ENCODE measurements at regions not wholly inside any gene's neighbourhood (a gene's known extent, or its start where the extent isn't known, plus 50 kb on each side); places are given as distances from the start of the nearest gene placed in this dataset.

- H4K20me1 ChIP-seq (ENCODE audit: low read depth, low read length) = no peaks in the 10 kb centered on the region
- H3K9me2 ChIP-seq (replicated peaks; ENCODE audit: insufficient read depth, low read length) = no peaks in the 10 kb centered on the region
- no peaks in the 10 kb centered on the region for H3K27me3 ChIP-seq (ENCODE audit: low read length)
- H3K27ac ChIP-seq (ENCODE audit: low read depth, low read length) = no peak overlapping the region
- no peaks in the 10 kb centered on the region for H3K9me3 ChIP-seq (ENCODE audit: insufficient read depth, low read length)
- H3K36me3 ChIP-seq (ENCODE audit: low read length) = no peaks in the 10 kb centered on the region
- H3F3A ChIP-seq (ENCODE audit: insufficient read depth) = no peaks in the 10 kb centered on the region
- H3K4me2 ChIP-seq (ENCODE audit: low read depth, low read length, poor library complexity, severe bottlenecking) = no peak overlapping the region
- no peak overlapping the region for H2AFZ ChIP-seq (ENCODE audit: low read depth, low read length, severe bottlenecking)
- TF ChIP-seq EZH2phosphoT487 (conservative IDR thresholded peaks at IDR 0.05; ENCODE audit: low read length) = no peak
- no peak for TF ChIP-seq CTCF (IDR thresholded peaks at IDR 0.05; ENCODE audit: insufficient read depth, low read length, poor library complexity, severe bottlenecking)
- no peak overlapping the region for H3K4me3 ChIP-seq (ENCODE audit: insufficient read depth, low read length, poor library complexity, severe bottlenecking)
- no peaks in the 10 kb centered on the region for H3K79me2 ChIP-seq (ENCODE audit: insufficient read depth, low read length)
- no peak overlapping the region for H3K9ac ChIP-seq (ENCODE audit: low read length)
These were observed 85.9 kb downstream of the LSMEM1 start for GRCh38 chr7:112566442-112567324.

GRCh38 chr7:112567388-112567787, 86.6 kb downstream of the LSMEM1 start:
- H3K27ac ChIP-seq (ENCODE audit: low read depth, low read length) = no peak overlapping the region

GRCh38 chr7:112571852-112572607, 91.2 kb downstream of the LSMEM1 start:
- Histone ChIP-seq H3K4me3 (ENCODE audit: insufficient read depth, low read length, poor library complexity, severe bottlenecking) (no peak overlapping the region), H2AFZ (ENCODE audit: low read depth, low read length, severe bottlenecking) (no peak overlapping the region), H3K9ac (ENCODE audit: low read length) (no peak overlapping the region), H3K27ac (ENCODE audit: low read depth, low read length) (no peak overlapping the region), H3K36me3 (ENCODE audit: low read length) (no peaks in the 10 kb centered on the region), H3K79me2 (ENCODE audit: insufficient read depth, low read length) (no peaks in the 10 kb centered on the region), H4K20me1 (ENCODE audit: low read depth, low read length) (no peaks in the 10 kb centered on the region), H3K27me3 (ENCODE audit: low read length) (no peaks in the 10 kb centered on the region), H3K9me3 (ENCODE audit: insufficient read depth, low read length) (no peaks in the 10 kb centered on the region), H3K9me2 (replicated peaks; ENCODE audit: insufficient read depth, low read length) (no peaks in the 10 kb centered on the region), H3F3A (ENCODE audit: insufficient read depth) (no peaks in the 10 kb centered on the region), H3K4me2 (ENCODE audit: low read depth, low read length, poor library complexity, severe bottlenecking) (no peak overlapping the region)
- TF ChIP-seq CTCF (IDR thresholded peaks at IDR 0.05; ENCODE audit: insufficient read depth, low read length, poor library complexity, severe bottlenecking) (no peak), EZH2phosphoT487 (conservative IDR thresholded peaks at IDR 0.05; ENCODE audit: low read length) (no peak)

More at GRCh38 chr7:112567388-112567787, 86.6 kb downstream of the LSMEM1 start:
- Histone ChIP-seq H3K9me3 (ENCODE audit: insufficient read depth, low read length) (no peaks in the 10 kb centered on the region), H3K27me3 (ENCODE audit: low read length) (no peaks in the 10 kb centered on the region), H3K36me3 (ENCODE audit: low read length) (no peaks in the 10 kb centered on the region), H3K4me2 (ENCODE audit: low read depth, low read length, poor library complexity, severe bottlenecking) (no peak overlapping the region), H3K79me2 (ENCODE audit: insufficient read depth, low read length) (no peaks in the 10 kb centered on the region), H4K20me1 (ENCODE audit: low read depth, low read length) (no peaks in the 10 kb centered on the region), H3K9me2 (replicated peaks; ENCODE audit: insufficient read depth, low read length) (no peaks in the 10 kb centered on the region), H3F3A (ENCODE audit: insufficient read depth) (no peaks in the 10 kb centered on the region), H3K4me3 (ENCODE audit: insufficient read depth, low read length, poor library complexity, severe bottlenecking) (no peak overlapping the region), H2AFZ (ENCODE audit: low read depth, low read length, severe bottlenecking) (no peak overlapping the region), H3K9ac (ENCODE audit: low read length) (no peak overlapping the region)
- TF ChIP-seq EZH2phosphoT487 (conservative IDR thresholded peaks at IDR 0.05; ENCODE audit: low read length) (no peak), CTCF (IDR thresholded peaks at IDR 0.05; ENCODE audit: insufficient read depth, low read length, poor library complexity, severe bottlenecking) (no peak)

All from SU-DHL-6 (cell line).